ENCODE measurements at regions not wholly inside any gene's neighbourhood (a gene's known extent, or its start where the extent isn't known, plus 50 kb on each side); places are given as distances from the start of the nearest gene placed in this dataset.
"Not testable (repeated sequence)": the region's sequence is repeated elsewhere in the genome, so short reads cannot be mapped to it uniquely, and the experiment has no call there.

DNA sequence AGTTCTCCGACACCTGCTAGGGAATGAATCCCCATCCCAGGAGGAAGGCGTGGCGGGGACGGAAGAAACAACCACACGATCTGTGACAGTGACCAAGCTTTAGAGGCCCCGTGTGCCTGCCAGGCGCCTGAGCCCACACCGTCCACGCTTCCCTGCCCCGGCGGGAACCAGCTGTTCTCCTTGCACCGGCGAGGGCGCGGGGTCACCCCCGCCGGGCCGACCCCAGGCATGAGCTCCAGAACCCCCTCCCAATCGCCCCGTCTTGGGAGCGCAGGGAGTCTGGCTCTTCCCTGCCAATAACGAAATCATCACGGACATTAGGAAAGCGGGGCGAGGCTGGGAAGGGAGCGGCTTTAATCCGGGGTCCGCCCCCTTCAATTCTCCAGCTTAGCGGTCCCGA lies 133.3 kb downstream of the POTEG start:
- TF ChIP-seq, protein P1, sequence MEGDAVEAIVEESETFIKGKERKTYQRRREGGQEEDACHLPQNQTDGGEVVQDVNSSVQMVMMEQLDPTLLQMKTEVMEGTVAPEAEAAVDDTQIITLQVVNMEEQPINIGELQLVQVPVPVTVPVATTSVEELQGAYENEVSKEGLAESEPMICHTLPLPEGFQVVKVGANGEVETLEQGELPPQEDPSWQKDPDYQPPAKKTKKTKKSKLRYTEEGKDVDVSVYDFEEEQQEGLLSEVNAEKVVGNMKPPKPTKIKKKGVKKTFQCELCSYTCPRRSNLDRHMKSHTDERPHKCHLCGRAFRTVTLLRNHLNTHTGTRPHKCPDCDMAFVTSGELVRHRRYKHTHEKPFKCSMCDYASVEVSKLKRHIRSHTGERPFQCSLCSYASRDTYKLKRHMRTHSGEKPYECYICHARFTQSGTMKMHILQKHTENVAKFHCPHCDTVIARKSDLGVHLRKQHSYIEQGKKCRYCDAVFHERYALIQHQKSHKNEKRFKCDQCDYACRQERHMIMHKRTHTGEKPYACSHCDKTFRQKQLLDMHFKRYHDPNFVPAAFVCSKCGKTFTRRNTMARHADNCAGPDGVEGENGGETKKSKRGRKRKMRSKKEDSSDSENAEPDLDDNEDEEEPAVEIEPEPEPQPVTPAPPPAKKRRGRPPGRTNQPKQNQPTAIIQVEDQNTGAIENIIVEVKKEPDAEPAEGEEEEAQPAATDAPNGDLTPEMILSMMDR (IDR thresholded peaks at IDR 0.05) = not testable (repeated sequence)
- TF ChIP-seq, protein P2, sequence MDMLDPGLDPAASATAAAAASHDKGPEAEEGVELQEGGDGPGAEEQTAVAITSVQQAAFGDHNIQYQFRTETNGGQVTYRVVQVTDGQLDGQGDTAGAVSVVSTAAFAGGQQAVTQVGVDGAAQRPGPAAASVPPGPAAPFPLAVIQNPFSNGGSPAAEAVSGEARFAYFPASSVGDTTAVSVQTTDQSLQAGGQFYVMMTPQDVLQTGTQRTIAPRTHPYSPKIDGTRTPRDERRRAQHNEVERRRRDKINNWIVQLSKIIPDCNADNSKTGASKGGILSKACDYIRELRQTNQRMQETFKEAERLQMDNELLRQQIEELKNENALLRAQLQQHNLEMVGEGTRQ (IDR thresholded peaks at IDR 0.05; ENCODE audit: borderline replicate concordance, low read depth, low read length) = not testable (repeated sequence)
- not testable (repeated sequence) for TF ChIP-seq RAD21 (IDR thresholded peaks at IDR 0.05; ENCODE audit: low read length); YY1 (IDR thresholded peaks at IDR 0.05; ENCODE audit: low read depth); SMC3 (IDR thresholded peaks at IDR 0.05; ENCODE audit: low read depth, low read length)
